Prostate gland (tissue), 2 donors: ENCODE measurements at regions not wholly inside any gene's neighbourhood (a gene's known extent, or its start where the extent isn't known, plus 50 kb on each side); places are given as distances from the start of the nearest gene placed in this dataset.

ENCODE experiments used
- CTCF ChIP-seq, 4 experiments: fragments of 200-600 bp in 2 of 4; fragments of 450-650 bp in 2 of 4; sonication (generic) in 2 of 4; IDR thresholded peaks; 1 replicate in 3 of 4; 2 replicates in 1 of 4; pipeline ENCODE4 v1.5.1; 2016 to 2019; ENCODE audit warnings: antibody characterized with exemption in 4 of 4, mild to moderate bottlenecking in 2 of 4, moderate library complexity in 2 of 4
- POLR2A ChIP-seq: fragments of 450-650 bp; IDR thresholded peaks from one replicate; pipeline ENCODE4 v1.6.1; 2016; ENCODE audit warnings: antibody characterized with exemption, mild to moderate bottlenecking
- POLR2AphosphoS5 ChIP-seq: sonication (generic); formaldehyde crosslinking; IDR thresholded peaks from one replicate; pipeline ENCODE4 v1.6.1; 2017; ENCODE audit warnings: antibody characterized with exemption

DNA sequence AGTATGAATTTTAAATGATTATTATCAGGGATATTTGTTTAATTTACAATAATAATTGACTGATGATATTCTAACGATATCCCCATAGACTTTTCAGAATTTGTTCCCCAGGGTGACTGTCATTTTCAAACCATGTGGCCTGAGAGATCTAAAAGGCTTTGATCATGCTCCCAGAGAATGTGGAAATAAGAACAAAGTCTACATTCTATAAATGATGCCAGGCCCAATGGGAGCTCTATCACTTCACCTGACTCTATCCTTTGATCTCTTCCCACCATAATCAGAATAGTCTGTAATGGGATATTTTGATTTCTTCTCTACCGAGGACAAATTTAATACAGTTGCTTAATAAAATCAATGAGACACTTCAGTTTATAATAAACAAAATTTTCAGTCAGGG lies 483.4 kb upstream of the IRAK1BP1 start:
- no peak for TF ChIP-seq CTCF (IDR thresholded peaks at IDR 0.05)
- no peak for TF ChIP-seq POLR2A
- no peak for TF ChIP-seq POLR2AphosphoS5
